ENCODE measurements at regions not wholly inside any gene's neighbourhood (a gene's known extent, or its start where the extent isn't known, plus 50 kb on each side); places are given as distances from the start of the nearest gene placed in this dataset.

DNA sequence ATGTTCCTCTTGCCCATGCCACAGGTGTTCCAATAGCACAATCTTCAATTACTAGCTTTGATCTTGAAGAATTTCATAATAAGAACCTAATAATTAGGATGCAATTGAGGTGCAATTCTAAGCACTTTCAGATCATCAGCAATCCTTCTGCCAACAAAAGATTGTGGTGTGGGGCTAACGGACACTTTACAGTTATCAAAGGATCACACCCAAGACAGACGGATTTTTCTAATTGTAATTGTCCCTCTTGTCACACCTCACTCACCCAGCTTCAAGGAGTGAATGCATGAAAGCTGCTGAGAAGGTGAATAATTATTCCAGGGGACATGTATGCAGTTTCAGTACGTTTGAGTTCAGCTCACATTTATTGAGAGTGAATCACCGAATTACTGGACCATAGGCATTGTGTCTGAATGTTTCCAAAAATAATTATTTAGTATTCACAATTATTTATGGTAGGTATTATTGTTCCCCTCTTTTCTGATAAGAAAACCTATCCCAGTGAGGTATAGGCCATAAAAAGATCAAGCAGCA, 438.5 kb upstream of the TRIB2 start:
- no peak for TF ChIP-seq CTCF (IDR thresholded peaks at IDR 0.05; ENCODE audit: borderline replicate concordance, extremely low read depth, low read length, poor library complexity, severe bottlenecking)
- TF ChIP-seq EZH2 (IDR thresholded peaks at IDR 0.05; ENCODE audit: borderline replicate concordance, low read depth, low read length, severe bottlenecking), result no peak
